Mesothelial cell of epicardium (in vitro differentiated cells): ENCODE measurements at regions not wholly inside any gene's neighbourhood (a gene's known extent, or its start where the extent isn't known, plus 50 kb on each side); places are given as distances from the start of the nearest gene placed in this dataset.

ENCODE experiments used
- DNase-seq, 2 experiments: peaks; one replicate each; pipeline ENCODE4 v3.0.0; 2021; ENCODE audit warnings: low spot score in 2 of 2; ENCODE audit not compliant: unreplicated experiment in 2 of 2
- H3K27ac Mint-ChIP-seq: 2 replicates; pipeline ENCODE4 v1.8.0; 2021; ENCODE audit warnings: mixed read lengths
- H3K27me3 Mint-ChIP-seq: 2 replicates; pipeline ENCODE4 v1.8.0; 2021; ENCODE audit warnings: low read depth, mixed read lengths
- H3K36me3 Mint-ChIP-seq: 2 replicates; pipeline ENCODE4 v1.8.0; 2021; ENCODE audit warnings: mixed read lengths
- H3K4me1 Mint-ChIP-seq: 2 replicates; pipeline ENCODE4 v1.8.0; 2021; ENCODE audit warnings: mixed read lengths
- H3K4me3 Mint-ChIP-seq: 2 replicates; pipeline ENCODE4 v1.8.0; 2021; ENCODE audit warnings: mild to moderate bottlenecking, moderate library complexity, mixed read lengths
- H3K9me3 Mint-ChIP-seq: 2 replicates; pipeline ENCODE4 v1.8.0; 2021; ENCODE audit warnings: mixed read lengths
- CTCF ChIP-seq: fragments of 200-600 bp; sonication (generic); IDR thresholded peaks from one replicate; pipeline ENCODE4 v1.5.0; 2021; ENCODE audit warnings: antibody characterized with exemption; ENCODE audit not compliant: unreplicated experiment

GRCh38 chr9:6160579-6160978 is 55.0 kb upstream of the IL33 start:
- Mint-ChIP-seq H3K36me3 (no peaks in the 10 kb centered on the region), H3K27me3 (no peaks in the 10 kb centered on the region), H3K9me3 (peaks cover 25% of the 10 kb centered on the region), H3K27ac (no peak overlapping the region), H3K4me1 (no peaks in the 10 kb centered on the region), H3K4me3 (no peak overlapping the region)
- DNase-seq = no peak
- no peak for TF ChIP-seq CTCF

DNA sequence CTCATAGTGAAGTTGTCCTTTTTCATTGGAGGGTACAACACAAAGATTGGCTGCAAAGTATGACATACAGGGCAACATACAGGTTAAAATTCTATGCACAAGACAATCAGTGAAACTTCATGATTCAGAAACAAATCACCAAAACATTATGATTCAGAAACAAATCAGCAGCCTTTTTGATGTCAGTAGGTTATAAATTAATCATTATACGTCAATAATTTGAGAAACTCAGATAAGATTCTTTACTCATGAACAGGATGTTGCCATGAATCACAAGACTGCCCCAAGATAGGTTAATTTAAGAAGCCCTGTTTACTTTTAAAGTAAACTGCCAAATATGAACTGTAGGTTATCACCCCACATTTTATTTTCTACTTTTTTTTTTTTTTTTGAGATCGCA is 62.2 kb upstream of the IL33 start:
- no peaks in the 10 kb centered on the region for H3K36me3 Mint-ChIP-seq
- H3K9me3 Mint-ChIP-seq = peaks cover 18% of the 10 kb centered on the region
- H3K4me3 Mint-ChIP-seq = no peak overlapping the region
- no peaks in the 10 kb centered on the region for H3K4me1 Mint-ChIP-seq
- no peak for TF ChIP-seq CTCF
- no peak for DNase-seq
- no peak overlapping the region for H3K27ac Mint-ChIP-seq
- peaks cover 7% of the 10 kb centered on the region for H3K27me3 Mint-ChIP-seq

- peaks cover 7% of the 10 kb centered on the region for H3K27me3 Mint-ChIP-seq
- no peaks in the 10 kb centered on the region for H3K36me3 Mint-ChIP-seq
- no peak for DNase-seq
- no peak overlapping the region for H3K4me3 Mint-ChIP-seq
- peaks cover 18% of the 10 kb centered on the region for H3K9me3 Mint-ChIP-seq
- no peaks in the 10 kb centered on the region for H3K4me1 Mint-ChIP-seq
- TF ChIP-seq CTCF = no peak
- H3K27ac Mint-ChIP-seq = no peak overlapping the region
These were observed 62.8 kb upstream of the IL33 start for GRCh38 chr9:6152788-6153187.

- TF ChIP-seq CTCF = no peak
- no peaks in the 10 kb centered on the region for H3K36me3 Mint-ChIP-seq
- H3K4me1 Mint-ChIP-seq = no peaks in the 10 kb centered on the region
- no peak for DNase-seq
- H3K27ac Mint-ChIP-seq = no peak overlapping the region
- peaks cover 7% of the 10 kb centered on the region for H3K27me3 Mint-ChIP-seq
- peaks cover 15% of the 10 kb centered on the region for H3K9me3 Mint-ChIP-seq
- no peak overlapping the region for H3K4me3 Mint-ChIP-seq
These were observed 65.1 kb upstream of the IL33 start for GRCh38 chr9:6150483-6150882.

DNA sequence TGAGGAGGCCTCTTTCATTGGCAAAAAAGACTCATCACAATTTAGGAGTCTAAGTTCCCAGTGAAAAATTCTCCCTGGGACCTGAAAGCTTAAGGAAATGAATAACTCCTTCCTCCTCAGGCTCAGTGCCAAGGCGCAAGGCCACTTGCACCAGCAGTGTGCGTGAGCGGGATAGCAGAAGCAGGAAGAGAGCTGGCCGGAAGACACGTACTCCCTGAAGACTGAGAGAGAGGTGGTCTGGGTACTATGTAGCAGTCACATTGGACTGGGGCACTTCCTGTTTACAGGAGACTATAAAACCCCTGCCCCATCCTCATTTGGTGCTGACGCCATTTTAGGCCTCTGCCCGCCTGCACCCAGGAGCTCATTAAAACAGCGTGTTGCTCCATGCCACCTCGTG is 66.3 kb upstream of the IL33 start:
- H3K36me3 Mint-ChIP-seq = no peaks in the 10 kb centered on the region
- H3K27ac Mint-ChIP-seq = no peak overlapping the region
- no peak overlapping the region for H3K4me3 Mint-ChIP-seq
- peaks cover 7% of the 10 kb centered on the region for H3K27me3 Mint-ChIP-seq
- H3K9me3 Mint-ChIP-seq = peaks cover 9% of the 10 kb centered on the region
- no peaks in the 10 kb centered on the region for H3K4me1 Mint-ChIP-seq
- DNase-seq = no peak
- TF ChIP-seq CTCF = no peak

DNA sequence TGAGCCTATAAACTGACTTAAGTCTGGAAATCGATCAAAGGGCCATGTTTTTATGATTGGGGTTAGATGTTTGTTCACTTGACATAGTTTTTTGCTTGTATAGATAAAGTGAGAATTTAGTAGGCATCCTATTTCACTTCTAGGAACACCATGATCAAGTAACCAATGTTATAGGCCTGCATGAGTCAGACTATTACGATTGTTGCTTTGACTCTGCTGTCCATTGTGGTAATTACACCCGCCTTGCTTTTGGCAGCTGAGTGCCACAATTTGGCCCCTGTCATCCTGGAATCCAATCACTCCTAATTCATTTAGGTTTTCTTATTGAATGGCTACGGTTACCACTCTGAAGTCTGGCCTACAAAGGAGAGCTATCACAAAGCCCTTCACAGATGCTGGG is 67.8 kb upstream of the IL33 start:
- Mint-ChIP-seq H3K27ac (no peak overlapping the region), H3K4me3 (no peak overlapping the region), H3K27me3 (peaks cover 7% of the 10 kb centered on the region), H3K4me1 (no peaks in the 10 kb centered on the region), H3K36me3 (no peaks in the 10 kb centered on the region), H3K9me3 (peaks cover 9% of the 10 kb centered on the region)
- DNase-seq = no peak
- no peak for TF ChIP-seq CTCF
